GM12873 (cell line): ENCODE measurements at regions not wholly inside any gene's neighbourhood (a gene's known extent, or its start where the extent isn't known, plus 50 kb on each side); places are given as distances from the start of the nearest gene placed in this dataset.

ENCODE experiments used
- CTCF ChIP-seq: IDR thresholded peaks from 2 replicates; pipeline ENCODE4 v1.5.1; 2012; ENCODE audit warnings: low read depth, mild to moderate bottlenecking, moderate library complexity, low read length, control low read depth; ENCODE audit not compliant: insufficient read depth; ENCODE audit errors: missing control alignments

- TF ChIP-seq CTCF, result no peak
These were observed 188.8 kb downstream of the RCHY1 start for GRCh38 chr4:75325318-75325979.

GRCh38 chr4:75321484-75321883 lies 192.7 kb downstream of the RCHY1 start:
- no peak for TF ChIP-seq CTCF

GRCh38 chr4:75308049-75308448 lies 206.2 kb downstream of the RCHY1 start:
- TF ChIP-seq CTCF, result no peak

GRCh38 chr4:75306506-75306905 lies 207.7 kb downstream of the RCHY1 start:
- TF ChIP-seq CTCF, result no peak

- no peak for TF ChIP-seq CTCF
These were observed 211.6 kb downstream of the RCHY1 start for GRCh38 chr4:75302648-75303047.

- TF ChIP-seq CTCF, result peak; percentile 67
These were observed 224.2 kb downstream of the RCHY1 start for GRCh38 chr4:75289914-75290582.

GRCh38 chr4:75287738-75288517 lies 226.3 kb downstream of the RCHY1 start:
- TF ChIP-seq CTCF, result no peak
